HEK293 (cell line): ENCODE measurements at regions not wholly inside any gene's neighbourhood (a gene's known extent, or its start where the extent isn't known, plus 50 kb on each side); places are given as distances from the start of the nearest gene placed in this dataset.
"Not testable (repeated sequence)": the region's sequence is repeated elsewhere in the genome, so short reads cannot be mapped to it uniquely, and the experiment has no call there.

ENCODE experiments used
- CTCF ChIP-seq: fragments of 450-650 bp; formaldehyde crosslinking; IDR thresholded peaks from 2 replicates; pipeline ENCODE4 v1.5.1; 2016; ENCODE audit warnings: missing biosample characterization, missing genetic modification characterization
- MEIS1 ChIP-seq: sonication (generic); formaldehyde crosslinking; IDR thresholded peaks from 2 replicates; pipeline ENCODE4 v1.8.1; 2022; ENCODE audit warnings: missing genetic modification reagents, mild to moderate bottlenecking, borderline replicate concordance
- MYNN ChIP-seq: fragments of 450-650 bp; formaldehyde crosslinking; IDR thresholded peaks from 2 replicates; pipeline ENCODE4 v1.5.1; 2016; ENCODE audit warnings: missing biosample characterization, missing genetic modification characterization, borderline replicate concordance
- PRDM1 ChIP-seq: fragments of 450-650 bp; formaldehyde crosslinking; IDR thresholded peaks from 2 replicates; pipeline ENCODE4; 2016; ENCODE audit warnings: missing biosample characterization, missing genetic modification characterization
- YY1 ChIP-seq: fragments of 450-650 bp; formaldehyde crosslinking; IDR thresholded peaks from 2 replicates; pipeline ENCODE4 v1.5.1; 2018; ENCODE audit warnings: missing biosample characterization, missing genetic modification characterization
- ZNF133 ChIP-seq: fragments of 450-650 bp; formaldehyde crosslinking; IDR thresholded peaks from 2 replicates; pipeline ENCODE4 v1.5.1; 2016; ENCODE audit warnings: missing biosample characterization, missing genetic modification characterization
- ZNF174 ChIP-seq: fragments of 450-650 bp; formaldehyde crosslinking; IDR thresholded peaks from 2 replicates; pipeline ENCODE4 v1.5.0; 2017; ENCODE audit warnings: missing biosample characterization, mild to moderate bottlenecking, missing genetic modification characterization
- ZNF274 ChIP-seq, 2 experiments: fragments of 200-500 bp in 1 of 2; fragments of 450-650 bp in 1 of 2; sonication (Bioruptor generic) in 1 of 2; formaldehyde crosslinking in 1 of 2; IDR thresholded peaks; 2 replicates each; pipeline versions ENCODE4 v1.5.1 to v1.6.1; 2014 to 2016; ENCODE audit warnings: borderline replicate concordance in 1 of 2, inconsistent platforms in 1 of 2, low read length in 1 of 2, missing biosample characterization in 1 of 2, missing genetic modification characterization in 1 of 2
- ZNF398 ChIP-seq: fragments of 450-650 bp; formaldehyde crosslinking; IDR thresholded peaks from 2 replicates; pipeline ENCODE4 v1.5.1; 2017; ENCODE audit warnings: missing biosample characterization, missing genetic modification characterization
- ZNF423 ChIP-seq: fragments of 450-650 bp; formaldehyde crosslinking; IDR thresholded peaks from 2 replicates; pipeline ENCODE4 v1.5.1; 2016; ENCODE audit warnings: missing biosample characterization, missing genetic modification characterization
- ZNF561 ChIP-seq: fragments of 450-650 bp; IDR thresholded peaks from 2 replicates; pipeline ENCODE4 v1.5.1; 2018; ENCODE audit warnings: missing biosample characterization, missing genetic modification characterization, borderline replicate concordance
- ZNF707 ChIP-seq: fragments of 450-650 bp; formaldehyde crosslinking; IDR thresholded peaks from 2 replicates; pipeline ENCODE4 v1.5.1; 2016; ENCODE audit warnings: missing biosample characterization, missing genetic modification characterization
- ZNF768 ChIP-seq: fragments of 450-650 bp; formaldehyde crosslinking; IDR thresholded peaks from 2 replicates; pipeline ENCODE4 v1.5.1; 2018; ENCODE audit warnings: missing biosample characterization, mild to moderate bottlenecking, missing genetic modification characterization
- ZNF843 ChIP-seq: fragments of 450-650 bp; formaldehyde crosslinking; IDR thresholded peaks from 2 replicates; pipeline ENCODE4 v1.5.1; 2016; ENCODE audit warnings: missing biosample characterization, missing genetic modification characterization

GRCh38 chr9:67066140-67066539 lies 73.8 kb upstream of the SPATA31A3 start:
- TF ChIP-seq ZNF398 (tag by site-specific recombination); PRDM1 (tag by site-specific recombination); CTCF; MEIS1 (CRISPR knock-in tag); YY1; ZNF423 (tag by site-specific recombination); ZNF843; MYNN (tag by site-specific recombination); ZNF274 (IDR thresholded peaks at IDR 0.05; ENCODE audit: low read length); ZNF274 (tag by site-specific recombination; IDR thresholded peaks at IDR 0.05; ENCODE audit: borderline replicate concordance); ZNF133 (tag by site-specific recombination); ZNF768 (tag by site-specific recombination); ZNF561 (tag by site-specific recombination); ZNF707 (tag by site-specific recombination); ZNF174: not testable (repeated sequence)
